Naive B cell (primary cell): ENCODE measurements at regions not wholly inside any gene's neighbourhood (a gene's known extent, or its start where the extent isn't known, plus 50 kb on each side); places are given as distances from the start of the nearest gene placed in this dataset.

Experiments
- ATAC-seq, 2 donors: fragments of 150-1000 bp; cut with Tn5 transposase; 2 replicates each; pipeline ENCODE4 v1.10.0; 2021; ENCODE audit warnings: low read depth in 2 of 2, mild to moderate bottlenecking in 2 of 2, moderate library complexity in 2 of 2
- DNase-seq: peaks from one replicate; pipeline ENCODE4 v3.0.0; 2022
- H3K27ac Mint-ChIP-seq, 6 donors: one replicate each; pipeline ENCODE4 v1.8.0; 2020 to 2022; ENCODE audit warnings: mild to moderate bottlenecking in 6 of 6, mixed read lengths in 6 of 6, moderate library complexity in 5 of 6, inconsistent platforms in 2 of 6
- H3K27me3 Mint-ChIP-seq, 3 donors: one replicate each; pipeline ENCODE4 v1.8.0; 2021 to 2022; ENCODE audit warnings: mixed read lengths in 3 of 3, mild to moderate bottlenecking in 1 of 3
- H3K36me3 Mint-ChIP-seq, 2 donors: one replicate each; pipeline ENCODE4 v1.8.0; 2020 to 2022; ENCODE audit warnings: mixed read lengths in 2 of 2, inconsistent platforms in 1 of 2, mild to moderate bottlenecking in 1 of 2
- H3K4me1 Mint-ChIP-seq, 3 donors: one replicate each; pipeline ENCODE4 v1.8.0; 2020 to 2022; ENCODE audit warnings: mixed read lengths in 3 of 3, inconsistent platforms in 1 of 3, mild to moderate bottlenecking in 1 of 3, moderate library complexity in 1 of 3
- H3K4me3 Mint-ChIP-seq, 8 donors: one replicate each; pipeline ENCODE4 v1.8.0; 2020 to 2022; ENCODE audit warnings: mild to moderate bottlenecking in 8 of 8, mixed read lengths in 8 of 8, moderate library complexity in 8 of 8, inconsistent platforms in 2 of 8
- H3K9me3 Mint-ChIP-seq, 7 donors: one replicate each; pipeline ENCODE4 v1.8.0; 2020 to 2022; ENCODE audit warnings: mixed read lengths in 7 of 7, mild to moderate bottlenecking in 5 of 7, inconsistent platforms in 2 of 7, moderate library complexity in 1 of 7

GRCh38 chr14:71702786-71703185 lies 229.4 kb upstream of the RGS6 start:
- no peaks in the 10 kb centered on the region for H3K9me3 Mint-ChIP-seq
- no peak for ATAC-seq
- peak overlapping the region in 3 of 6 donors; percentile 15 to 30 (median 21) for H3K27ac Mint-ChIP-seq
- H3K36me3 Mint-ChIP-seq, result peaks cover 28 to 38% of the 10 kb centered on the region in 2 donors
- DNase-seq, result no peak
- H3K4me3 Mint-ChIP-seq, result no peak overlapping the region
- no peaks in the 10 kb centered on the region for H3K4me1 Mint-ChIP-seq
- H3K27me3 Mint-ChIP-seq, result no peaks in the 10 kb centered on the region

DNA sequence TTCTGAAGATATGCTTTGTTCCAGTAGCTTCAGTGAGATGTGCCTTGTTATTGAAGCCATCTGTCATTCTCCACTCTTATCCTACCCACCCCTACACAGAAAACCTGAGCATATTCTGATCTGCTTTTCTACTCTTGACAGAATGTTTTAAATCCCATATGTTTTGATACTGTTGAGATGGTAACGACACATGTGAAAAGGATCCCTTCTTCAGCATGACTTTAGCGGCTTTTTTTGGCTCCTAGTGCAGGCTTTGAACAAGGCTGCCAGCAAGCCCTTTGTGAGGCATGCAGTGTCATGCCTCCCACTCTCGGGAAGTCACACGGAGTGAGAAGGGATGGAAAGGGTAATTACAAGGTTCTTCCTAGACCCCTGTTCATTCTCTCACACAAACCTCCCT lies 228.8 kb upstream of the RGS6 start:
- H3K27ac Mint-ChIP-seq, result no peak overlapping the region
- no peak overlapping the region for H3K4me3 Mint-ChIP-seq
- H3K4me1 Mint-ChIP-seq, result no peaks in the 10 kb centered on the region
- DNase-seq, result no peak
- H3K27me3 Mint-ChIP-seq, result no peaks in the 10 kb centered on the region
- peaks cover 28 to 38% of the 10 kb centered on the region in 2 donors for H3K36me3 Mint-ChIP-seq
- no peaks in the 10 kb centered on the region for H3K9me3 Mint-ChIP-seq
- no peak for ATAC-seq

DNA sequence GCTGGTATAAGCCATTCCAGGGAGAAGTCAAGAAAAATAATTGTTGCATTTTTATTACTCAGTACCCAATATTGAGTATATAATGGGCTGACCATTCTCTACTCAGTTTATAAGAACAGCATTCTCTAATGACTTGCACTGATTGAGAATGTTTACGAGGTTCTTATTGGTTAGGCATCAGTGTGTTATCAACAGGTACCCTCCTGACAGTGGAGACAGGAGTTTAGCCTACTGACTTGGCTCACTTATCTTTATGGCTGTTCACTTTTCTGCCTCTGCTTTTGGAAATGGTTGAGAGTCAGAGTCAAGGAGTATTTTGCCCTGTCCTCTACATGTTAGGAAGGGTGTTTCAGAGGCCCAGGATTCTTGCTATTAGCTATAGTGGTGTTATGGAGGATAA lies 228.0 kb upstream of the RGS6 start:
- ATAC-seq, result no peak
- H3K27ac Mint-ChIP-seq, result peak overlapping the region in 1 of 6 donors; percentile 24
- H3K4me3 Mint-ChIP-seq, result no peak overlapping the region
- no peaks in the 10 kb centered on the region for H3K9me3 Mint-ChIP-seq
- no peaks in the 10 kb centered on the region for H3K27me3 Mint-ChIP-seq
- peaks cover 23 to 36% of the 10 kb centered on the region in 2 donors for H3K36me3 Mint-ChIP-seq
- no peak for DNase-seq
- H3K4me1 Mint-ChIP-seq, result no peaks in the 10 kb centered on the region

DNA sequence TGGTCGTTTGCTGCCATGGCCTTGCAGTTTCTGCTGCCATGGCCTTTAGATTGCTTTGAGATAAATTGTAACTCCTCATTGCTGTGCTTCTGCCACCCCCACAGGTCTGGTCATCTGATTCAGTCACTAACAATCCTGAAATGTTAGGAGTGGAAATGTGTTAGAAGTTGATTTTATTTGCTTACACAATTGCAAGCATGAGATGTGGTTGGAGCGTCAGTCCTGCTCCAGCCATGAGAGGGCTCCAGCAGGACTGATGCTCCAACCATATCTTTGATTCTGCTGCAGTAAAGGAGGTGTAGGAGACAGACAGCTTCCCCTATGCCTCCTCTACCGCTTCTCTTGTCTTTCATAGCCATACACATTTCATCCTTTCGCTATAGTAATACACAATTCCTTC lies 226.8 kb upstream of the RGS6 start:
- no peaks in the 10 kb centered on the region for H3K9me3 Mint-ChIP-seq
- ATAC-seq (no peak), DNase-seq (no peak)
- H3K27me3 Mint-ChIP-seq, result no peaks in the 10 kb centered on the region
- H3K4me1 Mint-ChIP-seq, result no peaks in the 10 kb centered on the region
- no peak overlapping the region for H3K4me3 Mint-ChIP-seq
- peak overlapping the region in 1 of 6 donors; percentile 79 for H3K27ac Mint-ChIP-seq
- H3K36me3 Mint-ChIP-seq, result peaks cover 17 to 28% of the 10 kb centered on the region in 2 donors

DNA sequence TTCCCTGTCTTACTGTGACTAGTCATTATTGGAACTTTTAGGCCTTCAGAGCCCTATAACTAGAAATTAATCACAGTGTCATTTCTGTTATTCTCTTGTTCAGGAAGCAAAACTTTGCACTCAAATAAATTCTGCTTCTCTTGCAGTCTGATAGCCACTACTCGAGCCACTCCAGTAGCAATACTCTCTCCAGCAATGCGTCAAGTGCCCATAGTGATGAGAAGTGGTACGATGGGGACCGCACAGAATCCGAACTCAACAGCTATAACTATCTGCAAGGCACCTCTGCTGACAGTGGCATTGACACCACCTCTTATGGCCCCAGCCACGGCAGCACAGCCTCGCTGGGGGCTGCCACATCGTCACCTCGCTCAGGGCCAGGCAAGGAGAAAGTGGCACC lies 223.2 kb upstream of the RGS6 start:
- H3K27ac Mint-ChIP-seq, result no peak overlapping the region
- H3K4me3 Mint-ChIP-seq, result no peak overlapping the region
- no peaks in the 10 kb centered on the region for H3K9me3 Mint-ChIP-seq
- ATAC-seq, result no peak
- H3K36me3 Mint-ChIP-seq, result peaks cover 17 to 47% of the 10 kb centered on the region in 2 donors
- peaks cover 0 to 3% (median 0%) of the 10 kb centered on the region in 3 donors for H3K4me1 Mint-ChIP-seq
- no peak for DNase-seq
- H3K27me3 Mint-ChIP-seq, result no peaks in the 10 kb centered on the region

DNA sequence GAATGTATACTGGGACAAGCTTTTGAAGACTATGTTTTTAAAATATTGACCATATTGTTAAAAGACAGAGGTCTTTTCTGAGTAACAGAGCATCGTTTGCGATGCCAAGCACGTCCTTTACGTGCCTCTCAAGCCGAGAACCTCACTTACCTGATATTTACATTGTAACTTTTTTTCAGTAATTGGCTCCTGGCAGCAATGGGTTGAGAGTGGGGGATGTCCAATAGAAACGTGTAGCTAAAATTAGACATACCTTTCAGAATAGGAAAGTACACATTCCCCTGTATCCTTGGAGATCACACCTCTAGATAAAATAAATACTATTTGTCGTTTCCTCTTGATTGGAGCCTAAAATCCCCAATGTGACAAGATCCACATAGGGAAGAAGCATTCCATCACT lies 222.2 kb upstream of the RGS6 start:
- Mint-ChIP-seq H3K27ac (peak overlapping the region in 1 of 6 donors; percentile 38), H3K4me1 (peaks cover 0 to 3% (median 0%) of the 10 kb centered on the region in 3 donors), H3K36me3 (peaks cover 21 to 49% of the 10 kb centered on the region in 2 donors), H3K9me3 (no peaks in the 10 kb centered on the region), H3K27me3 (no peaks in the 10 kb centered on the region), H3K4me3 (no peak overlapping the region)
- no peak for ATAC-seq
- DNase-seq, result no peak

DNA sequence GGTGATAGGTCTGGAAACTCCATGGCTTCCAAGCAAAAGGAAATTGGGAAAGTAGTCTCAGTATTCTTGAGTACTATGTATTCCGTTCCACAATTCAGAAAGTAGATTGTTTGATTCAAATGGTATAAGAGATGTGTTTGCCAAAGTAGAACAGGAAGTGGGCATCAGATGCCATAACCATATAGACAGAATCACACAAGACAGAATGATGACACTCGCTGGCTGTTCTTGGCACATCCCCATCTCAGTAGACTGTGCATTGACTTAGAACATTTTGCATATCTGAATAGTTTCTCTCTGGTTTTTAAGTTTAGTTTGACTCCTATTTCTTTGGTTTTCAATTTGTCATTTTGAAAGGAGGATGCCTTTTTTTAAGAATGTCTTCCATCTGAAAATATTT lies 221.1 kb upstream of the RGS6 start:
- Mint-ChIP-seq H3K27ac (peak overlapping the region in 3 of 6 donors; percentile 15 to 72 (median 23)), H3K4me1 (peaks cover 0 to 3% (median 0%) of the 10 kb centered on the region in 3 donors), H3K4me3 (no peak overlapping the region), H3K9me3 (no peaks in the 10 kb centered on the region), H3K27me3 (no peaks in the 10 kb centered on the region), H3K36me3 (peaks cover 25 to 44% of the 10 kb centered on the region in 2 donors)
- DNase-seq (no peak), ATAC-seq (no peak)

- peaks cover 0 to 3% (median 0%) of the 10 kb centered on the region in 3 donors for H3K4me1 Mint-ChIP-seq
Measured at GRCh38 chr14:71711619-71712018, 220.6 kb upstream of the RGS6 start.

GRCh38 chr14:71712478-71712877 lies 219.8 kb upstream of the RGS6 start:
- H3K4me1 Mint-ChIP-seq, result peaks cover 0 to 3% (median 0%) of the 10 kb centered on the region in 3 donors
- ATAC-seq, result no peak
- no peak overlapping the region for H3K4me3 Mint-ChIP-seq
- H3K27me3 Mint-ChIP-seq, result no peaks in the 10 kb centered on the region
- H3K27ac Mint-ChIP-seq, result no peak overlapping the region
- H3K36me3 Mint-ChIP-seq, result peaks cover 23 to 38% of the 10 kb centered on the region in 2 donors
- H3K9me3 Mint-ChIP-seq, result no peaks in the 10 kb centered on the region
- no peak for DNase-seq

More at GRCh38 chr14:71711619-71712018, 220.6 kb upstream of the RGS6 start:
- no peak overlapping the region for H3K4me3 Mint-ChIP-seq
- peaks cover 29 to 40% of the 10 kb centered on the region in 2 donors for H3K36me3 Mint-ChIP-seq
- peak overlapping the region in 1 of 6 donors; percentile 23 for H3K27ac Mint-ChIP-seq
- no peaks in the 10 kb centered on the region for H3K27me3 Mint-ChIP-seq
- no peaks in the 10 kb centered on the region for H3K9me3 Mint-ChIP-seq
- ATAC-seq (no peak), DNase-seq (no peak)

- H3K36me3 Mint-ChIP-seq, result peaks cover 23 to 36% of the 10 kb centered on the region in 2 donors
- H3K4me1 Mint-ChIP-seq, result peaks cover 0 to 3% (median 0%) of the 10 kb centered on the region in 3 donors
- H3K27me3 Mint-ChIP-seq, result no peaks in the 10 kb centered on the region
- H3K4me3 Mint-ChIP-seq, result no peak overlapping the region
- H3K9me3 Mint-ChIP-seq, result no peaks in the 10 kb centered on the region
- DNase-seq (no peak), ATAC-seq (no peak)
- H3K27ac Mint-ChIP-seq, result no peak overlapping the region
Measured at GRCh38 chr14:71713016-71713415, 219.2 kb upstream of the RGS6 start.

- no peak overlapping the region for H3K4me3 Mint-ChIP-seq
- no peaks in the 10 kb centered on the region for H3K9me3 Mint-ChIP-seq
- DNase-seq (no peak), ATAC-seq (no peak)
- no peaks in the 10 kb centered on the region for H3K27me3 Mint-ChIP-seq
- H3K4me1 Mint-ChIP-seq, result peaks cover 0 to 3% (median 0%) of the 10 kb centered on the region in 3 donors
- H3K27ac Mint-ChIP-seq, result no peak overlapping the region
- peaks cover 23 to 36% of the 10 kb centered on the region in 2 donors for H3K36me3 Mint-ChIP-seq
Measured at GRCh38 chr14:71713451-71713850, 218.8 kb upstream of the RGS6 start.

- Mint-ChIP-seq H3K9me3 (no peaks in the 10 kb centered on the region), H3K4me1 (peaks cover 0 to 3% (median 0%) of the 10 kb centered on the region in 3 donors), H3K36me3 (peaks cover 23 to 33% of the 10 kb centered on the region in 2 donors), H3K27me3 (no peaks in the 10 kb centered on the region), H3K4me3 (no peak overlapping the region), H3K27ac (no peak overlapping the region)
- DNase-seq (no peak), ATAC-seq (no peak)
Measured at GRCh38 chr14:71714225-71714624, 218.0 kb upstream of the RGS6 start.

DNA sequence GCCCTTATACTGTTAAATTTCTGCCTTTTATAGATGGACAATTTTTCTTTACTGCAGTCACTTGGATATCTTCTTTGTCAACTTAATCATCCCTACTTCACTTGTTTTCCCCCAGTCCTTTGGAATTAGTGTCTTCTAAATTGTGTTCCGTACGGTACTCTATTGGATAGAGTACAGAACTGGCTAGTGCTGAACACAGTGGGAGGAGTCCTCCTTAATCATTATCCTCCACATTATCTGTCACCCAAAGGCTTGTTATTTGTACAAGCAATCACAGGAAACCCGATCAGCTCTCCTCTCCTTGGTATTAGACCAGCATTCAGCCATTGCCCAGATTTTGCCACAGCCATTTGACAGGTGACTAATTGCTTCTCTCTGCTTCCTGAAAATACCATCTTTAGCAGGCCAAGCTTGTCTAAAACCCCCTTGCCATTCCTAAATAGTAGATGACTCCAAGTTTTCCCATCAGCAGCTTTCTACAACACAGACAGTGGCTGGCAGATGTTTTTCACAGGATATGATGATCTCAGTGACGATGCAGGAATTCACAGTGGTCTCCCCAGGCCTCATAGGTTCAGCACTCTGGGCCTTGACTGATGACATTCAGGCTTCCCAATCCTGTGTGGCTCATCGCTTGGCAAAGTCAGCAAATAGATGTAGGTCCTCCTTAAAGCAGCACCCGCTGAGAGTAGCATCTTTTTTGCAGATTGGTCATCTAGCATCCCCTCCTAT lies 216.0 kb upstream of the RGS6 start:
- ATAC-seq, result no peak

DNA sequence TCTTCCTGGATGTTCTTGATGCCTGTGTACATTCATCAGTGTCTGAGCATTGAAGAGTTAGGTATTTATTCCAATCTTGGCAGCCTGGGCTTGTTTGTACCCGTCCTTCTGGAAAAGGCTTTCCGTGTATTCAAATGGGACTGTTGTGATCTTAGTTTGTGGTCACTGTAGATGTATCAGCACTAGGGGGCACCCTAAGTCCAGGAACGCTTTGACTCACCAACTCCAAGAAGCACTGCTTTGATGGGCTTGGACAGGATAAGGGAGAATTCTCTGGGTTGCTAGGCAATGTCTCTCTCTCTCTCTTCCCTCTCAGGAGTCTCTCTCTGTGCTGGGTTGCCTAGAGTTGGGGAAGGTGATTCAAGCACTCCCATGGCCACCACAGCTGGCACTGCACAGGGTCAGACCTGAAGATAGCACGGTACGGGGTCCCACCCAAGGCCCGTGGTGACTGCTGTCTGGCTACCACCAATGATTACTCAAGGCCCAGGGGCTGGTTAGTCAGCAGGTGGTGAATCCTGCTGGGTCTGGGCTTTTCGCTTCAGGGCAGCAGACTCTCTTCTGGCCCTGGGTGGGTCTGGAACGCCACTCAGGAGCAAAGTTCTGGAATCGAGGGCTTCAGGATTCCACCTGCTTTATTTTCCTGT lies 211.1 kb upstream of the RGS6 start:
- peak overlapping the region in 3 of 6 donors; percentile 27 to 49 (median 30) for H3K27ac Mint-ChIP-seq
- no peak overlapping the region for H3K4me3 Mint-ChIP-seq
- no peaks in the 10 kb centered on the region for H3K9me3 Mint-ChIP-seq
- H3K27me3 Mint-ChIP-seq, result no peaks in the 10 kb centered on the region
- peaks cover 28 to 34% of the 10 kb centered on the region in 2 donors for H3K36me3 Mint-ChIP-seq
- ATAC-seq (no peak), DNase-seq (no peak)
- H3K4me1 Mint-ChIP-seq, result peaks cover 0 to 2% (median 0%) of the 10 kb centered on the region in 3 donors

More for the DNA sequence above, 216.0 kb upstream of the RGS6 start:
- Mint-ChIP-seq H3K9me3 (no peaks in the 10 kb centered on the region), H3K36me3 (peaks cover 30 to 31% of the 10 kb centered on the region in 2 donors), H3K4me3 (no peak overlapping the region), H3K27me3 (no peaks in the 10 kb centered on the region), H3K27ac (peak overlapping the region in 1 of 6 donors; percentile 86), H3K4me1 (peaks cover 0 to 2% (median 0%) of the 10 kb centered on the region in 3 donors)
- DNase-seq, result no peak
